Fibroblast of skin of left quadriceps (primary cell): ENCODE measurements at regions not wholly inside any gene's neighbourhood (a gene's known extent, or its start where the extent isn't known, plus 50 kb on each side); places are given as distances from the start of the nearest gene placed in this dataset.
A peak's percentile ranks its signal among the peaks of the same experiment; 100 is the strongest.
"Not testable (repeated sequence)": the region's sequence is repeated elsewhere in the genome, so short reads cannot be mapped to it uniquely, and the experiment has no call there.

Experiments
- DNase-seq, 2 experiments: peaks; one replicate each; pipeline ENCODE4 v3.0.0-alpha.2; 2013; ENCODE audit warnings: low read depth in 2 of 2

GRCh38 chr3:5035113-5035512 lies 55.9 kb downstream of the BHLHE40 start:
- DNase-seq, result no peak

- DNase-seq, result no peak
These were observed 56.6 kb downstream of the BHLHE40 start for GRCh38 chr3:5035692-5036391.

- no peak for DNase-seq
These were observed 57.1 kb downstream of the BHLHE40 start for GRCh38 chr3:5036392-5036766.

- DNase-seq, result no peak
These were observed 57.6 kb downstream of the BHLHE40 start for GRCh38 chr3:5036858-5037257.

- no peak for DNase-seq
These were observed 60.3 kb downstream of the BHLHE40 start for GRCh38 chr3:5039585-5039984.

GRCh38 chr3:5041315-5041714 lies 62.1 kb downstream of the BHLHE40 start:
- no peak for DNase-seq

- DNase-seq, result no peak
These were observed 66.7 kb downstream of the BHLHE40 start for GRCh38 chr3:5045961-5046360.

- no peak for DNase-seq
These were observed 68.7 kb downstream of the BHLHE40 start for GRCh38 chr3:5047764-5048419.

GRCh38 chr3:5051772-5052171 lies 70.3 kb upstream of the ARL8B start:
- no peak for DNase-seq

GRCh38 chr3:5052247-5052646 lies 69.8 kb upstream of the ARL8B start:
- DNase-seq, result no peak

- DNase-seq, result peak; percentile 69 to 72
These were observed 68.9 kb upstream of the ARL8B start for GRCh38 chr3:5053021-5053831.

GRCh38 chr3:5054098-5054497 lies 68.0 kb upstream of the ARL8B start:
- no peak for DNase-seq

- not testable (repeated sequence) for DNase-seq
These were observed 67.5 kb upstream of the ARL8B start for GRCh38 chr3:5054579-5054978.

GRCh38 chr3:5055357-5056110 lies 66.6 kb upstream of the ARL8B start:
- DNase-seq, result no peak

- DNase-seq, result no peak
These were observed 66.0 kb upstream of the ARL8B start for GRCh38 chr3:5056111-5056391.

GRCh38 chr3:5057272-5057671 lies 64.8 kb upstream of the ARL8B start:
- DNase-seq, result no peak

- DNase-seq, result peak; percentile 66 to 73
These were observed 64.2 kb upstream of the ARL8B start for GRCh38 chr3:5057857-5058324.

- peak; percentile 98 for DNase-seq
These were observed 63.6 kb upstream of the ARL8B start for GRCh38 chr3:5058471-5058951.

- no peak for DNase-seq
These were observed 62.3 kb upstream of the ARL8B start for GRCh38 chr3:5059782-5060181.

- DNase-seq, result no peak
These were observed 60.9 kb upstream of the ARL8B start for GRCh38 chr3:5061218-5061569.

GRCh38 chr3:5063724-5064123 lies 58.4 kb upstream of the ARL8B start:
- no peak for DNase-seq

GRCh38 chr3:5068531-5069050 lies 53.5 kb upstream of the ARL8B start:
- no peak for DNase-seq
